ENCODE measurements at regions not wholly inside any gene's neighbourhood (a gene's known extent, or its start where the extent isn't known, plus 50 kb on each side); places are given as distances from the start of the nearest gene placed in this dataset.
A peak's percentile ranks its signal among the peaks of the same experiment; 100 is the strongest.

DNA sequence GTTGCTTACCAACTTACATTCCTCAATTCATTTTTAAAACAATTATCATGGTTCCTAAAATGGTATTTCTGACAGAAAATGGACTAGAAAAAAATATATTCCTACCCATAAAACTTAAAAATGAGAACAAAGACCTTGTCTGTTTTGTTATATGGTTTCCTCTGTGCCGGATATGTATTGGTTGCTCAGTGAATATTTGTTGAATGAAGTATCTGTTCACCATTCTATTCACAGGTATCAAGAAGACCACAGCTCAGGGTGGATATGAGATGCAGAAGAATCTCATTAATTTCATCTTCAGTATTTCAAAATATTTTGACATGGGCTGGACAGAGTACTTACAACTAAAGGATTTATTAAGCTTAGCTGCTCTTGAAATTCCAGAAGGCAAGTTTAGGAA lies 58.1 kb downstream of the TUSC7 start:
- no peak for DNase-seq

DNA sequence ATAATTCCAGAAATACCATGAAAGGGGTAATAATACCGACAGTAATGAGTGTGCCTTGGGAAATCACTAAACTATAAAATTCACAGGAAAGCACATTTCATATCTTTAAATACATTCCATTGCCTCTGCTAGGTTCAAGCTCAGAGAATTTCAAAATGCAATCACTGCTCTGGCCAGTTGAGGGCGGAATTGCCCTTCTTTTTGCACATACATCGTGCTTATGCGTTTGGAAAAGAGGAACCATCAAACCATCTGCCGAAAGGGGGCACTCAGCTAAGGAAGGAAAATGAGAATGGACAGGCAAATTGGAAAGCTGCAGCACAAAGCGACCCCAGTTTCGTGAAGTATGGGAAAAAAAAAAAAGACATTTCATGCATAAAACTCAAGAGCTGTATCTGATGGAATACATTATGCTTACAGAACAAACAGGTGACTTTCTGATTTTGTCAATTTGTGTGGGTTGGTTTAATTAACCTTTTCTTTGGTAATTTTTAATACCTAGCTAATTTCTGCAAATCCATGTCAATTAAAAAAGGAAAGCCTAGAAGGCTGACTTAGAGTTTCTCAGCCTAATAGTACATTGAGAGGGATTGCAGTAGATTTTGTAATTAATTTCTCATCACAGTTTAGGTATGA lies 61.4 kb downstream of the TUSC7 start:
- DNase-seq = peak; percentile 71

GRCh38 chr3:116776880-116777785 lies 67.6 kb downstream of the TUSC7 start:
- no peak for DNase-seq

- DNase-seq = no peak
Observed at GRCh38 chr3:116785226-116785625, 75.6 kb downstream of the TUSC7 start.

GRCh38 chr3:116802651-116803050 lies 93.1 kb downstream of the TUSC7 start:
- DNase-seq = no peak

DNA sequence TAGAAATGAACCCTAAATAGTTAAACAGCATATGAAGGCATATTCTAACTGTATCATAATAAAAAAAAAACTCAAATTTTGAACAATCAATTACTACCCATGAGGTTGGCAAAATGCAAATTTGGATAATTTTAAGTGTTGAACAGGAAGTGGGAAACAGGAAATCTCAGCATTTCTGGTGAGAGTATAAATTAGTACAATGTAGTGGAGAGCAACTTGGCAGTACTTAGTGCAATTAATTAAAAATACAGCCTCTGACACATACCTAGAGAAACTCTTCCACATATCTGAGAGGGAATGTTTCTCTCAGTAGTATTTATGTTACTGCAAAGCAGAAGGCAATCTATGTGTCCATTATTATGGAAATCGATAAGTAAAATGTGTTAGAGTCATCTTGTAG lies 96.8 kb downstream of the TUSC7 start:
- no peak for DNase-seq

DNA sequence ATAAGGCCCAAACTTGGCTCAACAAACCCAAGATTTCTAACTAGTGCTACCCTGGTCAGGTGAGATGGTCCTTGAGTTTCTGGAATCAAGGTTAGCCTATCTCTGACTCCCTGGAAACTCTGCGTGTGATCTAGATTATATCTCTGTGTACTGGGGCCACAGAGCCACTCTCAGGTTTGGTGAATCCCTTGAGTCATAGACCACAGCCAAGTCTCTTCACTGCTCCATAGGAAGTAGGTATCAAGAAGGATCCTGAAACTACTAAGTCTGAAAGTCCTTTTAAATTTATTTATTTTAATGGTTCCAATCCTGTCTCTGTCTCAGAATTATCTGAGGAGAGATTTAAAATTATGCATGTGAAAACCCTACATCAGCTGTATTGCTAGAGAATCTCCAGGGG lies 99.1 kb downstream of the TUSC7 start:
- no peak for DNase-seq

GRCh38 chr3:116809208-116809607 lies 99.6 kb downstream of the TUSC7 start:
- no peak for DNase-seq

GRCh38 chr3:116811754-116812153 lies 102.2 kb downstream of the TUSC7 start:
- DNase-seq = no peak

DNA sequence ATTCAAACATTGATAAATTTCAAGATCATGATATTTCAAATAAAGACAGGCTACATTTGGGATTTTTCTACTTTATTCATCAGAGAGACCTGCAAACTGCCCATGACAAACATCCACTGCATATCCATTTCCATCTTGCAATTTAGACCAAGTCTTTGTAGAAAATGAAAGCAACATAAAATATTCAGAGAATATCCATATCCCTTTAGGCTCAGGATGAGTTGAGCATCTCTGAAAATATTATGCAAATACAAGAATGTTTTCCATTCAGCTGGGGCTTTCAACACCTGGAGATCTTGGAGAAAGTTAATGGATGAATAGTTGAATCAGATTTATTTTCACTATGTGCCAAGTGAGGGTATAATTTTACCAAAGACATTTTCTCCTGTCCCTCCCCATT lies 103.4 kb downstream of the TUSC7 start:
- DNase-seq = no peak

GRCh38 chr3:116815321-116815720 lies 105.7 kb downstream of the TUSC7 start:
- no peak for DNase-seq

GRCh38 chr3:116815831-116816588 lies 106.4 kb downstream of the TUSC7 start:
- DNase-seq = peak; percentile 57

DNA sequence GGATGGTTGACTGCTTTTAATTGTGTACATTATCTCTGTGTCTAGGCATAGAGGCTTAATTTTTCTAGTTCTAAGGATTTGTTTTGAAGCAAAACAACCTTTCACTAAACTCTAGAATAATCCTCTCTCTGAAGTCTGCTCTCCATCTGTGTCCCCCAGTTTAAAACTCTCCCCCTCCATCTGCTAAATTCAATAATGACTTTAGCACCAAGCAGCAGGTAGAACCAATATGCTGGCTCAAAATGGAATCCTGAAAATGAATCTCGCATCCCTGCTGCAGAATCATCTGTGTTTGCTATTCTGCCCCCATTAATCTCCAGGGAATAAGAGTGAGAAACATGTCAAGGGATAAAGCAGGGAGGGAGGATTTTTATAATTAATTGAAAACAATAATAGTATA lies 111.8 kb downstream of the TUSC7 start:
- no peak for DNase-seq

GRCh38 chr3:116824208-116824607 lies 114.6 kb downstream of the TUSC7 start:
- no peak for DNase-seq

DNA sequence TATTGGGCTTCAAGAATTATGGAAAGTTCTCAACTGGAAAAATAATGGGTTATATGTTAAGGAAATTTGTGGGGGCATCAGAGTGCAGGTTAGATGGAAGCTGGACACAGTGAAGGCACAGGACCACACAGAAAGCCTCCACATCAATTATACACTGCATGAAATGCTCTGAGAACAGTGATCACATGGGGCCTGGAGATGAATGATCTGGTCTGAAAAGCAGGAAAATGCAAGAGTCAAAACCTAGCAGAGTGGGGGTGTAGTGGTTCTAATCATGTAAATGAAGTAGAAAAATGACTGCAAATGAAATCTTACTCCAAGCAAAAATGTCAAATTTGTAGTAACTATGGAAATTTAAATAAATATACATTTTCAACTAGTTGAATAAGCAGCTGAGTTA lies 123.6 kb downstream of the TUSC7 start:
- no peak for DNase-seq

GRCh38 chr3:116834816-116835215 lies 125.2 kb downstream of the TUSC7 start:
- DNase-seq = no peak

DNA sequence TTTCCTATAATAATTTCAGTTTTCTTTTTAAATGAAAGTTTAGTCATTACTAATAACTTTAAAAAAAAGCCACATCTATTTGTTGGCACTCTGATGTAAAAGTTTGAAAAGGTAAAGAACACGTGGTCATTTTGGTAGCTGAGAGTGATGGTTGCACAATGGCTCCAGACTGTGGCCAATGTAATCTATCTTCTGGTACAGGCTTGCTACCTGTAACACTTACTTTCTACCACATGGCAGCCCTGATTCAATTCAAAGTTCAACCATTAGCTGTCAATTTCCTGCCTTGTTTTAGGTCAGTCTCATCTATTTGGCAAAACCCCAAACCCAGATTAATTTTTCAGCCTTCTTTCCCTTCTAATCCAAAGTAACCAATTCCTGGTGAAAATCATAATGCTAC lies 126.1 kb downstream of the TUSC7 start:
- DNase-seq = no peak

DNA sequence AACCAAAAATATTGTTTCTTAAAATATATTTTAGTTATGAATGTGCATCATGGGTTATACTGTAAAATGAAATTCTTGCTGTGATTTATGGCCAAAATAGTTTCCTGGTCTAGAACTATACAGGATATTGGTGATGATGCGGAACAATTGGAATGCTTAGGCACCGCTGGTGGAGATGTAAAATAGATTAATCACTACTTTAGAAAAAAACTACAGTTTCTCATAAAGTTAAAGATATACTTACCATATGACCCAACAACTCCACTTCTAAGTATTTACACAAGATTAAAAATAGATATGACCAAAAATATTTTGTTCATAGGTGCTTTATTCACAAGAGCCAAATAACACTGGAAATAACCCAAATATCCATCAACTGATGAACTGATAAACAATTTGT lies 126.7 kb downstream of the TUSC7 start:
- DNase-seq = no peak

DNA sequence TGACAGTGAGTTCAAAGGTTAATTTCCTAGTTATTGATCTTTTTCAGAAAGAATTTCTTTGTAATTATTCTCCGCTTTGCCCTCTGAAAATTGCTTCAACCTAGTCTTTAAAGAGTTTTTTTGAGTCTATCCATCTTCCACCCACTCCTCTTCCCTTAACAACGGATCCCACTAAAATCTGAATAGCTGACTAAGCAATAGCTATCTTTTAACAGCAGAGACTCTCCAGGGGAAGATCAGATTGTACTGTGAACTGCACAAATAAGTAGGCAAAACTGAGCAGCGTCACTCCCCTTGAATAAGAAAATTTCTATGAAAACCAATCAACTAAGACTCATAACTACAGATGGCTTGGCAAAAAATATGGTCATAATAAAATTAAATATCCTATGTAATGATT lies 127.9 kb downstream of the TUSC7 start:
- no peak for DNase-seq

GRCh38 chr3:116841003-116841735 lies 131.6 kb downstream of the TUSC7 start:
- no peak for DNase-seq

GRCh38 chr3:116842254-116842957 lies 132.8 kb downstream of the TUSC7 start:
- DNase-seq = no peak

Measured in muscle of arm (tissue), 1 donor.